HEK293T (cell line): ENCODE measurements at regions not wholly inside any gene's neighbourhood (a gene's known extent, or its start where the extent isn't known, plus 50 kb on each side); places are given as distances from the start of the nearest gene placed in this dataset.

Experiments used
- CTCF ChIA-PET: fragments of 350-600 bp; formaldehyde crosslinking; extraction: SDS; loops from one replicate; lab custom pipeline; 2021; ENCODE audit warnings: antibody characterized with exemption, inconsistent platforms; lab: Yijun Ruan, JAX
- POLR2A ChIA-PET: fragments of 350-600 bp; formaldehyde crosslinking; extraction: SDS; loops from one replicate; lab custom pipeline; 2020; ENCODE audit warnings: antibody characterized with exemption, inconsistent platforms; lab: Yijun Ruan, JAX
- DNase-seq: peaks from one replicate; pipeline ENCODE4 v3.0.0; 2012; ENCODE audit warnings: mixed read lengths; ENCODE audit errors: extremely low spot score
- BHLHE40 ChIP-seq: fragments of 450-650 bp; IDR thresholded peaks from 2 replicates; pipeline ENCODE4 v1.6.1; 2016; ENCODE audit warnings: mild to moderate bottlenecking, moderate library complexity, borderline replicate concordance
- FOXA1 ChIP-seq: fragments of 450-650 bp; IDR thresholded peaks from 2 replicates; pipeline ENCODE4 v1.6.1; 2016; ENCODE audit warnings: mild to moderate bottlenecking
- FOXM1 ChIP-seq: fragments of 450-650 bp; IDR thresholded peaks from 2 replicates; pipeline ENCODE4 v1.6.1; 2017; ENCODE audit warnings: mild to moderate bottlenecking, borderline replicate concordance
- SP1 ChIP-seq: fragments of 450-650 bp; IDR thresholded peaks from 2 replicates; pipeline ENCODE4 v1.6.1; 2017
- ZNF384 ChIP-seq: fragments of 450-650 bp; IDR thresholded peaks from 2 replicates; pipeline ENCODE4 v1.6.1; 2016

- POLR2A ChIA-PET = interaction anchor here (0.8 kb wide), 1 partner anchor 56 kb away, joined by 3 read pairs; the partner anchor contains the start of gene NUP50
- no peak for DNase-seq
- no peak for TF ChIP-seq BHLHE40
- TF ChIP-seq ZNF384 = no peak
- no peak for TF ChIP-seq FOXM1
- CTCF ChIA-PET = interaction anchor here (0.5 kb wide), 1 partner anchor 282 kb away, joined by 3 read pairs; no protein-coding TSS in a partner anchor
These were observed 56.1 kb upstream of the NUP50 start for GRCh38 chr22:45107671-45108070.

GRCh38 chr22:45112136-45112879 is 51.4 kb upstream of the NUP50 start:
- POLR2A ChIA-PET = no interaction called here
- DNase-seq = no peak
- CTCF ChIA-PET = no interaction called here
- TF ChIP-seq BHLHE40 = no peak
- TF ChIP-seq SP1 = no peak
- no peak for TF ChIP-seq FOXA1
